Activated naive CD8-positive, alpha-beta T cell treated with anti-CD3 and anti-CD28 coated beads, Interleukin-2, amount 50 U/mL, for 16 hours (primary cell): ENCODE measurements at regions not wholly inside any gene's neighbourhood (a gene's known extent, or its start where the extent isn't known, plus 50 kb on each side); places are given as distances from the start of the nearest gene placed in this dataset.
"Not testable (repeated sequence)": the region's sequence is repeated elsewhere in the genome, so short reads cannot be mapped to it uniquely, and the experiment has no call there.

Experiments used
- DNase-seq: peaks from one replicate; pipeline ENCODE4 v3.0.0-alpha.2; 2020; ENCODE audit warnings: low read depth, low spot score

- no peak for DNase-seq
These were observed 75.8 kb upstream of the BACH2 start for GRCh38 chr6:90372450-90372849.

- no peak for DNase-seq
These were observed 73.9 kb upstream of the BACH2 start for GRCh38 chr6:90370493-90370959.

GRCh38 chr6:90369651-90370050 lies 73.0 kb upstream of the BACH2 start:
- DNase-seq = no peak

- DNase-seq = no peak
These were observed 72.4 kb upstream of the BACH2 start for GRCh38 chr6:90369024-90369519.

GRCh38 chr6:90368601-90369000 lies 72.0 kb upstream of the BACH2 start:
- no peak for DNase-seq

GRCh38 chr6:90368001-90368400 lies 71.4 kb upstream of the BACH2 start:
- no peak for DNase-seq

GRCh38 chr6:90365565-90366219 lies 69.0 kb upstream of the BACH2 start:
- DNase-seq = no peak

- no peak for DNase-seq
These were observed 68.4 kb upstream of the BACH2 start for GRCh38 chr6:90365002-90365401.

GRCh38 chr6:90364286-90364685 lies 67.6 kb upstream of the BACH2 start:
- no peak for DNase-seq

- no peak for DNase-seq
These were observed 65.7 kb upstream of the BACH2 start for GRCh38 chr6:90362318-90362717.

- DNase-seq = no peak
These were observed 64.5 kb upstream of the BACH2 start for GRCh38 chr6:90361174-90361573.

- not testable (repeated sequence) for DNase-seq
These were observed 61.6 kb upstream of the BACH2 start for GRCh38 chr6:90358036-90358770.

- DNase-seq = no peak
These were observed 59.4 kb upstream of the BACH2 start for GRCh38 chr6:90356012-90356421.

GRCh38 chr6:90354961-90355360 lies 58.3 kb upstream of the BACH2 start:
- no peak for DNase-seq

GRCh38 chr6:90351696-90352095 lies 55.1 kb upstream of the BACH2 start:
- DNase-seq = no peak

- no peak for DNase-seq
These were observed 54.3 kb upstream of the BACH2 start for GRCh38 chr6:90350689-90351554.

GRCh38 chr6:90347411-90347851 lies 50.8 kb upstream of the BACH2 start:
- no peak for DNase-seq

- no peak for DNase-seq
These were observed 50.1 kb upstream of the BACH2 start for GRCh38 chr6:90346729-90347128.
